ENCODE measurements at regions not wholly inside any gene's neighbourhood (a gene's known extent, or its start where the extent isn't known, plus 50 kb on each side); places are given as distances from the start of the nearest gene placed in this dataset.

DNA sequence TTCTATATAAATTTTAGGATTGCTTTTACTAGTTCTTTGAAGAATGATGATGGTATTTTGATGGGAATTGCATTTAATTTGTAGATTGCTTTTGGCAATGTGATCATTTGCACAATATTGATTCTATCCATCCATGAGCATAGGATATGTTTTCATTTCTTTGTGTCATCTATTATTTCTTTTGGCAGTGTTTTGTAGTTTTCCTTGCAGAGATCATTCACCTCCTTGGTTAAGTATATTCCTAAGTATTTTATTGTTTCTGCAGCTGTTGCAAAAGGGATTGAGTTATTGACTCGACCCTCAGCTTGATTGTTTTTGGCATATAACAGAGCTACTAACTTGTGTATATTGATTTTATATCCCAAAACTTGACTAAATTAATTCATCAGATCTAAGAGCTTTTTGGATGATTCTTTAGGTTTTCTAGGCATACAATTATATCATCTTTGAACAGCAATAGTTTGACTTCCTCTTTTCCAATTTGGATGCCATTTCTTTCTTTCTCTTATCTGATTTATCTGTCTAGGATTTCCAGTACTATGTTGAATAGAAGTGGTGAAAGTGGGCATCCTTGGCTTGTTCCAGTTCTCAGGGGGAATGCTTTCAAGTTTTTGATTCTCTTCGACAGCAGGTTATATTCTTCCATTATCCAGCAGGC lies 668.1 kb downstream of the SLC16A7 start:
- DNase-seq = no peak
- no peak overlapping the region for H3K27ac ChIP-seq (ENCODE audit: low read depth, low read length)
- H4K8ac ChIP-seq (ENCODE audit: low read depth, low read length) = no peak overlapping the region
- no peaks in the 10 kb centered on the region for H3K79me2 ChIP-seq (ENCODE audit: control insufficient read depth, insufficient read depth, low read length, poor library complexity)
- no peak overlapping the region for H3K4ac ChIP-seq (ENCODE audit: low read depth, low read length)
- no peaks in the 10 kb centered on the region for H3K27me3 ChIP-seq (ENCODE audit: insufficient read depth, low read length)
- no peak overlapping the region for H3K9ac ChIP-seq (ENCODE audit: low read length)
- H2AK5ac ChIP-seq (ENCODE audit: low read length) = no peak overlapping the region
- H4K12ac ChIP-seq (ENCODE audit: low read depth, low read length) = no peak overlapping the region
- no peak overlapping the region for H3K4me2 ChIP-seq (ENCODE audit: low read length)
- no peak overlapping the region for H4K91ac ChIP-seq (ENCODE audit: low read depth, low read length)
- H3K4me1 ChIP-seq (ENCODE audit: control insufficient read depth in 1 of 2, insufficient read depth in 2 of 2, low read length in 2 of 2) = no peaks in the 10 kb centered on the region
- H3K9me3 ChIP-seq (ENCODE audit: insufficient read depth, low read depth, low read length) = no peaks in the 10 kb centered on the region
- no peak overlapping the region for H3K14ac ChIP-seq (ENCODE audit: low read length)
- no CpG with 5 or more reads among the region's 2 CpGs for WGBS (ENCODE audit: extremely low coverage, insufficient coverage, insufficient read length)
- no peak overlapping the region for H3K4me3 ChIP-seq (ENCODE audit: low read depth, low read length)
- H2BK120ac ChIP-seq (ENCODE audit: insufficient read depth, low read length, poor library complexity) = no peak overlapping the region
- H2AFZ ChIP-seq (ENCODE audit: insufficient read depth, low read length, poor library complexity) = no peak overlapping the region
- H3K23ac ChIP-seq (ENCODE audit: low read length) = no peak overlapping the region
- no peaks in the 10 kb centered on the region for H3K79me1 ChIP-seq (ENCODE audit: low read length)
- H3K18ac ChIP-seq (ENCODE audit: low read length) = no peak overlapping the region
- H2BK12ac ChIP-seq (ENCODE audit: low read length) = no peak overlapping the region
- no peaks in the 10 kb centered on the region for H3K36me3 ChIP-seq (ENCODE audit: control insufficient read depth in 1 of 2, insufficient read depth in 2 of 2, low read length in 2 of 2)
- no peak overlapping the region for H2BK5ac ChIP-seq (ENCODE audit: low read depth, low read length, poor library complexity)

DNA sequence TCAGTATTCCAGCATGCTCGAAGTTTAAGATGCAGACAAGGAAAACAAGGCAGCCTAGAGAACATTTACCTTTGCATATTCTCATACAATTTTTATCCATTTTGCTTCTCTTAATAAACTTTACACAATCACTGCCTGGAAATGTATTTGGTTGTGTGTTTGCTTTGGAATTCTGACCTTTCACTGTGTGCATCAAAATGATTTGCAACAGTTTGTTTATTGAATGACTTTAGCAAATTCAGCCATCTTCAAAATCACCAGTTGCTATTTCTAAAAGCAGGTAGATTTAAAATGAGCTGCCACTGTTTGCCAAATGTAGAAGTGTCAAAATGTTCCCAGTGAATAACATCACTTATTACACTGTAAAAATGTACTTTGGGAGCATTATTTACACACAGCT lies 669.9 kb downstream of the SLC16A7 start:
- no peaks in the 10 kb centered on the region for H3K79me1 ChIP-seq (ENCODE audit: low read length)
- no peaks in the 10 kb centered on the region for H3K9me3 ChIP-seq (ENCODE audit: insufficient read depth, low read depth, low read length)
- H3K9ac ChIP-seq (ENCODE audit: low read length) = no peak overlapping the region
- H3K4me1 ChIP-seq (ENCODE audit: control insufficient read depth in 1 of 2, insufficient read depth in 2 of 2, low read length in 2 of 2) = no peaks in the 10 kb centered on the region
- H3K4me2 ChIP-seq (ENCODE audit: low read length) = no peak overlapping the region
- H3K36me3 ChIP-seq (ENCODE audit: control insufficient read depth in 1 of 2, insufficient read depth in 2 of 2, low read length in 2 of 2) = no peaks in the 10 kb centered on the region
- H3K27ac ChIP-seq (ENCODE audit: low read depth, low read length) = no peak overlapping the region
- H3K4me3 ChIP-seq (ENCODE audit: low read depth, low read length) = no peak overlapping the region
- H2BK5ac ChIP-seq (ENCODE audit: low read depth, low read length, poor library complexity) = no peak overlapping the region
- H4K12ac ChIP-seq (ENCODE audit: low read depth, low read length) = no peak overlapping the region
- H2BK120ac ChIP-seq (ENCODE audit: insufficient read depth, low read length, poor library complexity) = no peak overlapping the region
- H3K18ac ChIP-seq (ENCODE audit: low read length) = no peak overlapping the region
- no peak overlapping the region for H2AFZ ChIP-seq (ENCODE audit: insufficient read depth, low read length, poor library complexity)
- no peak for DNase-seq
- no peak overlapping the region for H3K23ac ChIP-seq (ENCODE audit: low read length)
- H3K27me3 ChIP-seq (ENCODE audit: insufficient read depth, low read length) = no peaks in the 10 kb centered on the region
- no peak overlapping the region for H2AK5ac ChIP-seq (ENCODE audit: low read length)
- H3K79me2 ChIP-seq (ENCODE audit: control insufficient read depth, insufficient read depth, low read length, poor library complexity) = no peaks in the 10 kb centered on the region
- H2BK12ac ChIP-seq (ENCODE audit: low read length) = no peak overlapping the region
- H4K8ac ChIP-seq (ENCODE audit: low read depth, low read length) = no peak overlapping the region
- no peak overlapping the region for H3K4ac ChIP-seq (ENCODE audit: low read depth, low read length)
- H4K91ac ChIP-seq (ENCODE audit: low read depth, low read length) = no peak overlapping the region
- H3K14ac ChIP-seq (ENCODE audit: low read length) = no peak overlapping the region
- WGBS (ENCODE audit: extremely low coverage, insufficient coverage, insufficient read length) = no CpG with 5 or more reads among the region's 1 CpG

DNA sequence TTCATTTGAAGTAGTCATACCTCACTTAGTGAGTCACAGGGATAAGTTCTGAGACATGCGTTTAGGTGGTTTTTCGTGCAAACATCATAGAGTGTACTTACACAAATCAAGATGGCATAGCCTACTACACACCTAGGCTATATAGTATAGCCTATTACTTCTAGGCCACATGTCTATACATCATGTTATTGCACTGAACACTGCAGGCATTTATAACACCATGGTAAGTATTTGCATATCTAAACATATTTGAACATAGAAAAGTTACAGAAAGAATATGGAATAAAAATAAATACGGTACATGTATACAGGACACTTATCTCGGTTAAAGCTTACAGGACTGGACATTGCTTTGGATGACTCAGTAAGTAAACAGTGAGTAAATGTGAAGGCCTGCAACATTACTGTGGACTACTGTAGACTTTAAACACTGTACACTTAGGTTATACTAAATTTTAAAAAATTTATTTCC lies 670.6 kb downstream of the SLC16A7 start:
- Histone ChIP-seq H4K12ac (ENCODE audit: low read depth, low read length) (no peak overlapping the region), H3K14ac (ENCODE audit: low read length) (no peak overlapping the region), H3K4me3 (ENCODE audit: low read depth, low read length) (no peak overlapping the region), H3K79me1 (ENCODE audit: low read length) (no peaks in the 10 kb centered on the region), H2BK120ac (ENCODE audit: insufficient read depth, low read length, poor library complexity) (no peak overlapping the region), H3K9me3 (ENCODE audit: insufficient read depth, low read depth, low read length) (no peaks in the 10 kb centered on the region), H3K23ac (ENCODE audit: low read length) (no peak overlapping the region), H3K27me3 (ENCODE audit: insufficient read depth, low read length) (no peaks in the 10 kb centered on the region), H4K8ac (ENCODE audit: low read depth, low read length) (no peak overlapping the region), H2AFZ (ENCODE audit: insufficient read depth, low read length, poor library complexity) (no peak overlapping the region), H3K4ac (ENCODE audit: low read depth, low read length) (no peak overlapping the region), H2BK5ac (ENCODE audit: low read depth, low read length, poor library complexity) (no peak overlapping the region), H3K27ac (ENCODE audit: low read depth, low read length) (no peak overlapping the region), H2AK5ac (ENCODE audit: low read length) (no peak overlapping the region), H2BK12ac (ENCODE audit: low read length) (no peak overlapping the region), H3K9ac (ENCODE audit: low read length) (no peak overlapping the region), H3K79me2 (ENCODE audit: control insufficient read depth, insufficient read depth, low read length, poor library complexity) (no peaks in the 10 kb centered on the region), H3K36me3 (ENCODE audit: control insufficient read depth in 1 of 2, insufficient read depth in 2 of 2, low read length in 2 of 2) (no peaks in the 10 kb centered on the region), H4K91ac (ENCODE audit: low read depth, low read length) (no peak overlapping the region), H3K4me1 (ENCODE audit: control insufficient read depth in 1 of 2, insufficient read depth in 2 of 2, low read length in 2 of 2) (no peaks in the 10 kb centered on the region), H3K4me2 (ENCODE audit: low read length) (no peak overlapping the region), H3K18ac (ENCODE audit: low read length) (no peak overlapping the region)
- no CpG with 5 or more reads among the region's 4 CpGs for WGBS (ENCODE audit: extremely low coverage, insufficient coverage, insufficient read length)
- DNase-seq = peak in 1 of 2 donors; percentile 0

DNA sequence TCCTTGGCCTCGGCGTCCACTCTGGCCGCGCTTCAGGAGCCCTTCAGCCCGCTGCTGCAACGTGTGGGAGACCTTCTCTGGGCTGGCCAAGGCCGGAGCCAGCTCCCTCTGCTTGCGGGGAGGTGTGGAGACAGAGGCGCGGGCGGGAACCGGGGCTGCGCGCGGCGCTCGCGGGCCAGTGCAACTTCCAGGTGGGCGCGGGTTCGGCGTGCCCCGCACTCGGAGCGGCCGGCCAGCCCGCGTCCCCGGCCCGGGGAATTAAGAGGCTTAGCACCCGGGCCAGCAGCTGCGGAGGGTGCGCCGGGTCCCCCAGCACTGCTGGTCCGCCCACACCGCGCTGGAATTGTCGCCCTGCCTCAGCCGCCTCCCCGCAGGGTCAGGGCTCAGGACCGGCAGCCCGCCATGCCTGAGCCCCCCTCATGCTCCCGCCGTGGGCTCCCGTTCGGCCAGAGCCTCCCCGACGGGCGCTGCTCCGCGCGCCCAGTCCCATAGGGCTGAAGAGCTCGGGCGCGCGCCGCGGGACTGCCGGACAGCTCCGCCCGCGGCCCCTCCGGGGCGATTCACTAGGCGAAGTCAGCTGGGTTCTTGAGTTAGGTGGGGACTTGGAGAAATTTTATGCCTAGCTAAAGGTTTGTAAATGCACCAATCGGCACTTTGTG lies 673.9 kb downstream of the SLC16A7 start:
- H3K27me3 ChIP-seq (ENCODE audit: insufficient read depth, low read length) = no peaks in the 10 kb centered on the region
- no peak overlapping the region for H3K18ac ChIP-seq (ENCODE audit: low read length)
- no peaks in the 10 kb centered on the region for H3K9me3 ChIP-seq (ENCODE audit: insufficient read depth, low read depth, low read length)
- H4K12ac ChIP-seq (ENCODE audit: low read depth, low read length) = no peak overlapping the region
- H2BK12ac ChIP-seq (ENCODE audit: low read length) = no peak overlapping the region
- no peak overlapping the region for H4K8ac ChIP-seq (ENCODE audit: low read depth, low read length)
- H2BK120ac ChIP-seq (ENCODE audit: insufficient read depth, low read length, poor library complexity) = no peak overlapping the region
- no peak for DNase-seq
- no peak overlapping the region for H2BK5ac ChIP-seq (ENCODE audit: low read depth, low read length, poor library complexity)
- no peak overlapping the region for H3K14ac ChIP-seq (ENCODE audit: low read length)
- H3K36me3 ChIP-seq (ENCODE audit: control insufficient read depth in 1 of 2, insufficient read depth in 2 of 2, low read length in 2 of 2) = no peaks in the 10 kb centered on the region
- H3K23ac ChIP-seq (ENCODE audit: low read length) = no peak overlapping the region
- H4K91ac ChIP-seq (ENCODE audit: low read depth, low read length) = no peak overlapping the region
- H3K79me1 ChIP-seq (ENCODE audit: low read length) = no peaks in the 10 kb centered on the region
- H3K9ac ChIP-seq (ENCODE audit: low read length) = no peak overlapping the region
- H3K4me2 ChIP-seq (ENCODE audit: low read length) = no peak overlapping the region
- H3K27ac ChIP-seq (ENCODE audit: low read depth, low read length) = no peak overlapping the region
- no peak overlapping the region for H3K4me3 ChIP-seq (ENCODE audit: low read depth, low read length)
- H3K79me2 ChIP-seq (ENCODE audit: control insufficient read depth, insufficient read depth, low read length, poor library complexity) = no peaks in the 10 kb centered on the region
- H2AK5ac ChIP-seq (ENCODE audit: low read length) = no peak overlapping the region
- no CpG with 5 or more reads among the region's 66 CpGs for WGBS (ENCODE audit: extremely low coverage, insufficient coverage, insufficient read length)
- H2AFZ ChIP-seq (ENCODE audit: insufficient read depth, low read length, poor library complexity) = no peak overlapping the region
- H3K4ac ChIP-seq (ENCODE audit: low read depth, low read length) = no peak overlapping the region
- H3K4me1 ChIP-seq (ENCODE audit: control insufficient read depth in 1 of 2, insufficient read depth in 2 of 2, low read length in 2 of 2) = no peaks in the 10 kb centered on the region

Measured in trophoblast cell (in vitro differentiated cells and primary cell).